Natural killer cell (primary cell): ENCODE measurements at regions not wholly inside any gene's neighbourhood (a gene's known extent, or its start where the extent isn't known, plus 50 kb on each side); places are given as distances from the start of the nearest gene placed in this dataset.

ENCODE experiments used
- ATAC-seq, 3 donors: fragments of 150-1000 bp in 2 of 3; fragments of 200-7000 bp in 1 of 3; cut with Tn5 transposase; 1 replicate in 1 of 3; 2 replicates in 2 of 3; pipeline ENCODE4 v1.10.0; 2021; ENCODE audit warnings: mild to moderate bottlenecking in 2 of 3, moderate library complexity in 2 of 3
- DNase-seq, 2 donors: peaks; one replicate each; pipeline versions ENCODE4 v3.0.0 to v3.0.0-alpha.2; 2013 to 2021; ENCODE audit warnings: mixed read lengths in 1 of 2
- H3K27ac ChIP-seq: one replicate; pipeline ENCODE4 v1.5.1; 2013; ENCODE audit warnings: mild to moderate bottlenecking, low read length
- H3K27me3 ChIP-seq: one replicate; pipeline ENCODE4 v1.6.1; 2013; ENCODE audit warnings: low read length; ENCODE audit not compliant: control insufficient read depth, insufficient read depth
- H3K36me3 ChIP-seq: one replicate; pipeline ENCODE4 v1.6.1; 2013; ENCODE audit warnings: low read length; ENCODE audit not compliant: control insufficient read depth, insufficient read depth
- H3K4me1 ChIP-seq: one replicate; pipeline ENCODE4 v1.6.1; 2013; ENCODE audit warnings: low read length; ENCODE audit not compliant: control insufficient read depth, insufficient read depth
- H3K4me3 ChIP-seq: one replicate; pipeline ENCODE4 v1.5.1; 2013; ENCODE audit warnings: low read length
- H3K9me3 ChIP-seq: one replicate; pipeline ENCODE4 v1.6.1; 2013; ENCODE audit warnings: low read length; ENCODE audit not compliant: control insufficient read depth, insufficient read depth
- H3K27ac Mint-ChIP-seq, 2 donors: one replicate each; pipeline ENCODE4 v1.8.0; 2022; ENCODE audit warnings: mild to moderate bottlenecking in 2 of 2, mixed read lengths in 2 of 2, moderate library complexity in 1 of 2
- H3K27me3 Mint-ChIP-seq, 2 donors: one replicate each; pipeline ENCODE4 v1.8.0; 2022; ENCODE audit warnings: low read depth in 2 of 2, mixed read lengths in 2 of 2
- H3K36me3 Mint-ChIP-seq: one replicate; pipeline ENCODE4 v1.8.0; 2022; ENCODE audit warnings: mixed read lengths
- H3K4me1 Mint-ChIP-seq, 2 donors: one replicate each; pipeline ENCODE4 v1.8.0; 2022; ENCODE audit warnings: mixed read lengths in 2 of 2
- H3K4me3 Mint-ChIP-seq: one replicate; pipeline ENCODE4 v1.8.0; 2022; ENCODE audit warnings: mild to moderate bottlenecking, moderate library complexity, mixed read lengths
- H3K9me3 Mint-ChIP-seq, 2 donors: one replicate each; pipeline ENCODE4 v1.8.0; 2022; ENCODE audit warnings: mixed read lengths in 2 of 2
- CTCF ChIP-seq: fragments of 200-600 bp; IDR thresholded peaks from one replicate; pipeline ENCODE4 v1.8.0; 2022; ENCODE audit warnings: antibody characterized with exemption
- WGBS: methylation state at CpG from one replicate; pipeline ENCODE4 v1.1.7; 2013; ENCODE audit warnings: missing lambda C conversion rate; ENCODE audit not compliant: insufficient coverage; 5-methylcytosine and 5-hydroxymethylcytosine counted together
- intact Hi-C: fragments of 100-400 bp; cut with micrococcal nuclease; formaldehyde crosslinking; loops from one replicate; pipeline ENCODE4 v1.14.2; 2022

- no peak for TF ChIP-seq CTCF
- no peak overlapping the region for H3K4me3 Mint-ChIP-seq
- H3K27me3 Mint-ChIP-seq, result no peaks in the 10 kb centered on the region
Observed at GRCh38 chr3:165403666-165404065, 207.5 kb upstream of the SLITRK3 start.

GRCh38 chr3:165395188-165395587 lies 199.0 kb upstream of the SLITRK3 start:
- H3K9me3 Mint-ChIP-seq, result peaks cover 8 to 11% of the 10 kb centered on the region in 2 donors
- Histone ChIP-seq H3K27me3 (no peaks in the 10 kb centered on the region), H3K4me1 (no peaks in the 10 kb centered on the region), H3K9me3 (peaks cover 9% of the 10 kb centered on the region), H3K27ac (no peak overlapping the region), H3K36me3 (no peaks in the 10 kb centered on the region), H3K4me3 (no peak overlapping the region)
- no peaks in the 10 kb centered on the region for H3K27me3 Mint-ChIP-seq
- H3K27ac Mint-ChIP-seq, result no peak overlapping the region
- no peaks in the 10 kb centered on the region for H3K36me3 Mint-ChIP-seq
- no peak for TF ChIP-seq CTCF
- WGBS, result 100% methylated on average over 1 of the region's 1 CpG
- intact Hi-C loops, result no loop called here
- DNase-seq, result no peak
- no peaks in the 10 kb centered on the region for H3K4me1 Mint-ChIP-seq
- no peak overlapping the region for H3K4me3 Mint-ChIP-seq
- no peak for ATAC-seq

More at GRCh38 chr3:165403666-165404065, 207.5 kb upstream of the SLITRK3 start:
- no peak for DNase-seq
- Histone ChIP-seq H3K27ac (no peak overlapping the region), H3K4me3 (no peak overlapping the region), H3K27me3 (no peaks in the 10 kb centered on the region), H3K4me1 (no peaks in the 10 kb centered on the region), H3K36me3 (no peaks in the 10 kb centered on the region), H3K9me3 (peaks cover 7% of the 10 kb centered on the region)
- Mint-ChIP-seq H3K36me3 (peaks cover 4% of the 10 kb centered on the region), H3K4me1 (no peaks in the 10 kb centered on the region), H3K27ac (no peak overlapping the region), H3K9me3 (peaks cover 9 to 13% of the 10 kb centered on the region in 2 donors)
- intact Hi-C loops, result no loop called here
- no peak for ATAC-seq
- WGBS, result 61% methylated on average over 4 of the region's 4 CpGs

- no peak for ATAC-seq
- Histone ChIP-seq H3K4me3 (no peak overlapping the region), H3K36me3 (no peaks in the 10 kb centered on the region), H3K9me3 (peaks cover 10% of the 10 kb centered on the region), H3K4me1 (no peaks in the 10 kb centered on the region), H3K27ac (no peak overlapping the region), H3K27me3 (no peaks in the 10 kb centered on the region)
- intact Hi-C loops, result no loop called here
- Mint-ChIP-seq H3K4me1 (no peaks in the 10 kb centered on the region), H3K27ac (no peak overlapping the region), H3K27me3 (no peaks in the 10 kb centered on the region), H3K4me3 (no peak overlapping the region), H3K9me3 (peaks cover 16% of the 10 kb centered on the region in 2 donors), H3K36me3 (peaks cover 7% of the 10 kb centered on the region)
- DNase-seq, result no peak
- no peak for TF ChIP-seq CTCF
- 100% methylated on average over 1 of the region's 1 CpG for WGBS
Observed at GRCh38 chr3:165393461-165393860, 197.3 kb upstream of the SLITRK3 start.

GRCh38 chr3:165390166-165390565 lies 194.0 kb upstream of the SLITRK3 start:
- peaks cover 7% of the 10 kb centered on the region for H3K36me3 Mint-ChIP-seq
- 70% methylated on average over 3 of the region's 3 CpGs for WGBS
- H3K27me3 Mint-ChIP-seq, result no peaks in the 10 kb centered on the region
- no peak overlapping the region for H3K27ac ChIP-seq
- H3K9me3 ChIP-seq, result peaks cover 14% of the 10 kb centered on the region
- no peak for TF ChIP-seq CTCF
- H3K4me1 ChIP-seq, result no peaks in the 10 kb centered on the region
- no peak overlapping the region for H3K4me3 ChIP-seq
- H3K4me3 Mint-ChIP-seq, result no peak overlapping the region
- H3K9me3 Mint-ChIP-seq, result peaks cover 13 to 23% of the 10 kb centered on the region in 2 donors
- no peaks in the 10 kb centered on the region for H3K4me1 Mint-ChIP-seq
- H3K27me3 ChIP-seq, result no peaks in the 10 kb centered on the region
- intact Hi-C loops, result no loop called here
- no peak for DNase-seq
- H3K27ac Mint-ChIP-seq, result no peak overlapping the region
- no peak for ATAC-seq
- no peaks in the 10 kb centered on the region for H3K36me3 ChIP-seq
